K562 (cell line): ENCODE measurements at regions not wholly inside any gene's neighbourhood (a gene's known extent, or its start where the extent isn't known, plus 50 kb on each side); places are given as distances from the start of the nearest gene placed in this dataset.

ENCODE experiments used
- ATAC-seq: fragments of 200-7000 bp; cut with Tn5 transposase; 3 replicates; pipeline ENCODE4 v1.9.1; 2020; ENCODE audit warnings: moderate library complexity
- BruUV-seq: library from RNA; stranded (reverse); fragments of 400-500 nt; replicated peaks from 2 replicates; lab custom pipeline; 2021; lab: Mats Ljungman, UMichigan
- CTCF ChIA-PET: fragments of 300-600 bp; formaldehyde crosslinking; extraction: SDS; loops from one replicate; lab custom pipeline; 2021; ENCODE audit warnings: low intra/inter-chr PET ratio; lab: Yijun Ruan, JAX
- POLR2A ChIA-PET: fragments of 300-600, 350-650 bp; sonication (Branson Sonifier 250); formaldehyde crosslinking; extraction: SDS; loops from one replicate; lab custom pipeline; 2021; ENCODE audit warnings: antibody characterized with exemption, inconsistent platforms; lab: Yijun Ruan, JAX
- DNase-seq, 4 experiments: peaks; one replicate each; pipeline versions ENCODE4 v3.0.0 to v3.0.0-alpha.2; 2011 to 2018; ENCODE audit warnings: low spot score in 3 of 4, mixed read lengths in 3 of 4; ENCODE audit errors: extremely low read depth in 1 of 4
- FAIRE-seq: peaks from 2 replicates; lab custom pipeline; 2011; peaks lifted over from hg19 to GRCh38; lab: Jason Lieb, UNC
- H2AFZ ChIP-seq: 2 replicates; pipeline ENCODE4 v1.6.0; 2011; ENCODE audit warnings: low read depth, low read length, control low read depth, inconsistent platforms
- H3K27ac ChIP-seq: fragments of 200-600 bp; 3 replicates; pipeline ENCODE4 v1.8.0; 2011; ENCODE audit warnings: low read depth, mild to moderate bottlenecking, control low read depth, inconsistent platforms, low read length, moderate library complexity, mixed read lengths; ENCODE audit errors: extremely low read depth
- H3K27me3 ChIP-seq, 2 experiments: fragments of 300-600 bp in 1 of 2; 2 replicates in 1 of 2; 3 replicates in 1 of 2; pipeline versions ENCODE4 v1.6.0 to v1.8.0; 2011; ENCODE audit warnings: inconsistent platforms in 2 of 2, low read length in 2 of 2, mild to moderate bottlenecking in 1 of 2, mixed read lengths in 1 of 2, moderate library complexity in 1 of 2; ENCODE audit not compliant: control insufficient read depth in 2 of 2, insufficient read depth in 2 of 2
- H3K36me3 ChIP-seq: fragments of 300-600 bp; 3 replicates; pipeline ENCODE4 v1.8.0; 2011; ENCODE audit warnings: mild to moderate bottlenecking, low read length, inconsistent platforms; ENCODE audit not compliant: control insufficient read depth, insufficient read depth
- H3K4me1 ChIP-seq, 2 experiments: fragments of 200-600 bp in 1 of 2; replicated peaks in 1 of 2; 2 replicates in 1 of 2; 3 replicates in 1 of 2; pipeline versions ENCODE4 v1.5.1 to v1.8.0; 2011; ENCODE audit warnings: inconsistent platforms in 2 of 2, low read length in 2 of 2, mild to moderate bottlenecking in 1 of 2, mixed read lengths in 1 of 2, moderate library complexity in 1 of 2; ENCODE audit not compliant: control insufficient read depth in 2 of 2, insufficient read depth in 2 of 2
- H3K4me2 ChIP-seq: 2 replicates; pipeline ENCODE4 v1.6.1; 2011; ENCODE audit warnings: low read length, control low read depth, inconsistent platforms, mixed read lengths; ENCODE audit not compliant: insufficient read depth
- H3K4me3 ChIP-seq: fragments of 200-600 bp; sonication (generic), shearing (Covaris generic); 2 replicates; pipeline ENCODE4 v1.5.1; 2016; ENCODE audit warnings: control low read depth, inconsistent platforms
- H3K79me2 ChIP-seq: fragments of 200-600 bp; 3 replicates; pipeline ENCODE4 v1.8.0; 2011; ENCODE audit warnings: low read length, inconsistent platforms; ENCODE audit not compliant: control insufficient read depth, insufficient read depth
- H3K9ac ChIP-seq, 2 experiments: 2 replicates each; pipeline versions ENCODE4 v1.6.0 to v1.6.1; 2011; ENCODE audit warnings: low read depth in 2 of 2, low read length in 2 of 2, control low read depth in 1 of 2, inconsistent platforms in 1 of 2, mild to moderate bottlenecking in 1 of 2, mixed read lengths in 1 of 2; ENCODE audit not compliant: insufficient read depth in 1 of 2
- H3K9me1 ChIP-seq: one replicate; pipeline ENCODE4 v1.6.0; 2011; ENCODE audit warnings: inconsistent platforms, mild to moderate bottlenecking, low read length, moderate library complexity; ENCODE audit not compliant: control insufficient read depth, insufficient read depth
- H3K9me3 ChIP-seq: replicated peaks from 2 replicates; pipeline ENCODE4 v1.5.1; 2011; ENCODE audit warnings: low read depth, low read length, inconsistent platforms; ENCODE audit not compliant: control insufficient read depth, insufficient read depth
- H4K20me1 ChIP-seq: replicated peaks from 2 replicates; pipeline ENCODE4 v1.6.1; 2011; ENCODE audit warnings: low read length, inconsistent platforms, mixed read lengths; ENCODE audit not compliant: control insufficient read depth, insufficient read depth
- BACH1 ChIP-seq: fragments of 200-800 bp; sonication (Bioruptor generic); IDR thresholded peaks from 2 replicates; pipeline ENCODE4 v1.6.1; 2016; ENCODE audit warnings: missing genetic modification characterization, missing compliant biosample characterization
- CXXC5 ChIP-seq: fragments of 250-450 bp; sonication (Bioruptor Pico); IDR thresholded peaks from 2 replicates; pipeline ENCODE4 v1.8.0; 2022; ENCODE audit warnings: inconsistent platforms, mild to moderate bottlenecking, moderate library complexity
- HNRNPL ChIP-seq: fragments of 200-400 bp; formaldehyde crosslinking; IDR thresholded peaks from 2 replicates; pipeline ENCODE4 v1.6.1; 2017; ENCODE audit warnings: low read depth, mild to moderate bottlenecking, low read length
- NFE2 ChIP-seq: IDR thresholded peaks from 2 replicates; pipeline ENCODE4 v1.6.1; 2014; ENCODE audit warnings: antibody characterized with exemption, low read depth
- PHB ChIP-seq: fragments of 250-450 bp; sonication (Bioruptor Pico); IDR thresholded peaks from 2 replicates; pipeline ENCODE4 v1.5.0; 2021
- POLR2AphosphoS5 ChIP-seq: IDR thresholded peaks from 2 replicates; pipeline ENCODE4 v1.6.1; 2011; ENCODE audit warnings: mild to moderate bottlenecking, low read depth, low read length, moderate library complexity; ENCODE audit not compliant: control insufficient read depth, insufficient read depth
- XRCC5 ChIP-seq: fragments of 200-400 bp; formaldehyde crosslinking; IDR thresholded peaks from 2 replicates; pipeline ENCODE4 v1.6.1; 2017; ENCODE audit warnings: low read depth, mild to moderate bottlenecking, low read length
- ZNF232 ChIP-seq: sonication (generic); formaldehyde crosslinking; IDR thresholded peaks from 2 replicates; pipeline ENCODE4 v1.8.0; 2022; ENCODE audit warnings: mild to moderate bottlenecking, missing genetic modification reagents
- ZNF583 ChIP-seq: fragments of 250-450 bp; sonication (Bioruptor Pico); IDR thresholded peaks from 2 replicates; pipeline ENCODE4 v1.4.0; 2020
- ZNF695 ChIP-seq: fragments of 450-650 bp; formaldehyde crosslinking; IDR thresholded peaks from 2 replicates; pipeline ENCODE4 v1.4.0; 2020; ENCODE audit warnings: mild to moderate bottlenecking, moderate library complexity
- WGBS: fragments of 100-300 bp; shearing (Covaris generic); methylation state at CpG from one replicate; pipeline ENCODE4 v1.1.6; 2016; ENCODE audit warnings: low coverage, mixed read lengths; ENCODE audit not compliant: insufficient coverage; ENCODE audit errors: missing lambda C conversion rate; 5-methylcytosine and 5-hydroxymethylcytosine counted together
- in situ Hi-C: fragments of 300-500 bp; cut with MboI; formaldehyde crosslinking; loops from 4 replicates; pipeline ENCODE4 v1.15.0; 2018; ENCODE audit warnings: inconsistent platforms, mixed read lengths
- intact Hi-C: fragments of 100-400 bp; cut with micrococcal nuclease; formaldehyde crosslinking; loops from 2 replicates; pipeline ENCODE4 v1.14.2; 2022

DNA sequence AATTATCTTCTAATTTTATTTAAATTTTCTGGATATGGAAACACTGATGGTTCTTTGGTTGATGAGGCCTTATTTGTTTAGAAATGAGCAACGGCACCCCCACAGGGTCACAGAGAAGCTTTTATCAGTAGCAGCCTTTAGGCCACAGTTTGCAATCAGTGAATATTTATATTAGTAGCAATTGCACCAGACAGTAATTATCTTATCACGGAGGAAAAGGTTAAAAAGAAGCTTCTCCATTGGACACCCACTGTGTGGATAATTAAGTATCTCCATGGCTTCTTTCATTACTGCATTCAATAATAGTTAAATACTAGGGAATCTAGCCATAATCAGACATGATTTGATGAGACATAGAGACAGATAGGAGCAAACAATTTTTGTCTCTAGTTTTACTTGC, 2099.2 kb upstream of the PCDH20 start (continued):
- TF ChIP-seq POLR2AphosphoS5 (no peak), BACH1 (tag) (no peak), NFE2 (no peak), ZNF583 (CRISPR knock-in tag) (no peak)

DNA sequence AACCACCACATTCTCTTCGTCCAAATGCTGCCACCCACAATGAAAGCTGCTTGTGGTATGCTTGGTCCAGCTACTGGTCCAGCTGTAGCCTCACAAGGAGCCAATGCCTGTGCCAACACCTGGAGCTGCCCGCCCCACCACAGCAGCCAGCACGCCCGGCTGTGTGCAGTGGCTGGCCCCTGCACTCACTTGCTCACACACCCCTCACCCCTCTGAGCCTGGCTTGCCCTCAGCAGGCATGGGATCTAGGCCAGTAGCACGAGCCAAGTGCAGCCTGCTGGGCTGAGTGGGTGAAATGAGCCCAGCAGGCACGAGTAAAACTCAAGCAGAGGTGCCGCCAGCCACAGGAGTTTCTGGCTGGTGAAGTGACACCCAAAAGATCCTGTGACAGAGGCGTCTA, 2096.4 kb upstream of the PCDH20 start:
- ChIA-PET CTCF (no interaction called here), POLR2A (no interaction called here)
- H3K27ac ChIP-seq, result no peak overlapping the region
- WGBS, result 0% methylated on average over 6 of the region's 8 CpGs
- no peak for TF ChIP-seq XRCC5
- TF ChIP-seq CXXC5 (CRISPR knock-in tag), result no peak
- no peak for TF ChIP-seq PHB (CRISPR knock-in tag)
- no peak for TF ChIP-seq ZNF232 (CRISPR knock-in tag)
- TF ChIP-seq ZNF695, result no peak
- TF ChIP-seq HNRNPL, result no peak
- H3K9me1 ChIP-seq, result no peaks in the 10 kb centered on the region
- BruUV-seq, result no TSS peak
- no peaks in the 10 kb centered on the region for H3K79me2 ChIP-seq
- H4K20me1 ChIP-seq, result no peaks in the 10 kb centered on the region
- H3K36me3 ChIP-seq, result no peaks in the 10 kb centered on the region
- H3K4me1 ChIP-seq, result no peaks in the 10 kb centered on the region
- H3K9ac ChIP-seq, result no peak overlapping the region
- no peak for DNase-seq
- no peaks in the 10 kb centered on the region for H3K27me3 ChIP-seq
- no peaks in the 10 kb centered on the region for H3K9me3 ChIP-seq
- in situ Hi-C loops (no loop called here), intact Hi-C loops (no loop called here)
- FAIRE-seq, result no peak
- no peak for ATAC-seq
- H3K4me3 ChIP-seq, result no peak overlapping the region
- no peak overlapping the region for H3K4me2 ChIP-seq
- H2AFZ ChIP-seq, result no peak overlapping the region
